Mesodermal cell (in vitro differentiated cells): ENCODE measurements at regions not wholly inside any gene's neighbourhood (a gene's known extent, or its start where the extent isn't known, plus 50 kb on each side); places are given as distances from the start of the nearest gene placed in this dataset.
"Not testable (repeated sequence)": the region's sequence is repeated elsewhere in the genome, so short reads cannot be mapped to it uniquely, and the experiment has no call there.

Experiments used
- H3K27ac ChIP-seq: 2 replicates; pipeline ENCODE4 v1.7.0; 2013; ENCODE audit warnings: mild to moderate bottlenecking, low read depth, low read length, moderate library complexity; ENCODE audit not compliant: severe bottlenecking
- H3K36me3 ChIP-seq: 2 replicates; pipeline ENCODE4 v1.7.1; 2013; ENCODE audit warnings: mild to moderate bottlenecking, low read length, moderate library complexity; ENCODE audit not compliant: control insufficient read depth, insufficient read depth
- H3K4me1 ChIP-seq: one replicate; pipeline ENCODE4 v1.7.1; 2013; ENCODE audit warnings: mild to moderate bottlenecking, low read length; ENCODE audit not compliant: insufficient read depth, control insufficient read depth, poor library complexity, severe bottlenecking
- H3K4me3 ChIP-seq: 2 replicates; pipeline ENCODE4 v1.7.0; 2013; ENCODE audit warnings: low read length, control low read depth, mild to moderate bottlenecking; ENCODE audit not compliant: insufficient read depth, poor library complexity, severe bottlenecking; ENCODE audit errors: extremely low read depth
- H3K9me3 ChIP-seq: 2 replicates; pipeline ENCODE4 v1.7.1; 2013; ENCODE audit warnings: mild to moderate bottlenecking, low read length, moderate library complexity; ENCODE audit not compliant: control insufficient read depth
- WGBS, 2 experiments: methylation state at CpG; one replicate each; pipeline ENCODE4 v1.1.5; 2013; ENCODE audit warnings: missing lambda C conversion rate in 2 of 2; ENCODE audit not compliant: insufficient coverage in 2 of 2; 5-methylcytosine and 5-hydroxymethylcytosine counted together

DNA sequence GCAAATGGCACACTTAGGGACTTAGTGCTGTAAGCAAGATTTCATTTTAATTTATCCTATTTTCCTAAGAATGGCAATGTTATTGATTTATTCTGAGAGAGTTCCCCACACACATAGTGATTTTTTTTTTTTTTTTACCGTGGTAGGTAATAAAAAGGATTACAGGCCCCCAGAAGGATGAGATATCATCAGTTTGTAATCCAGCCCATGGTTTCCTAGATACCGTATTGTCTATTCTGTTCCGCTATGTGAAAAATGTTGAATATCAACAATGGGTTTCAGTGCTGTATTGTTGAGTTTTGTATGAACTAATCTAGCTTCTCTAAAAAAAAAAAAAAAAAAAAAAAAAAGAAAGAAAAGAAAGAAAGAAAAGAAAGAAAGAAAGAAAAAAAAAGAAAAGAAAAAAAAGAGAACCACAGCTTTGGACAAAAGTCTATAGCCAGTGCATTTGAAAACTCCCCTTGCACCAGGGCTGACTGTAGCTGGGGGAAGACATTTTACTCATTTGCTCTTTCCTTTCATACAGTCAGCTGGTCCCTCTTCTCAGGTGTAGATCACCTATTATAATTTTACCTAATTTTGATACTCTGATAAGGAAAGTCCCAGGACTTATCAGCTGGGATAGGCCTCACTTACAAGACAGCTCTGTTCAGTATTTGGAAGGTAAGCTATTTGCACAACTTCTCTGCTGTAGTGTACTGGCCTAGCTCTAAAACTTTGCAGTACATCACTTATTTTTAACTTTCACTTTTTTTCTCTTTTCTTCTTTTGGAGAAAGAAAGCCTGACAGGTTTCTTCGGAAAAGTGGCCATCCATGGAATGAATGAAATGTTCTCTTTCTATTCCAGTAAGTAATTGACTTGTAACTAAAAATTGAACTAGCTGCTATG is 101.4 kb upstream of the SOX2 start:
- H3K4me1 ChIP-seq = no peaks in the 10 kb centered on the region
- WGBS, 2 experiments = 100% methylated on average over 1 of the region's 4 CpGs; no CpG with 5 or more reads in 1 of the 2 experiments
- H3K4me3 ChIP-seq = no peak overlapping the region
- no peak overlapping the region for H3K27ac ChIP-seq
- H3K9me3 ChIP-seq = no peaks in the 10 kb centered on the region
- H3K36me3 ChIP-seq = no peaks in the 10 kb centered on the region

DNA sequence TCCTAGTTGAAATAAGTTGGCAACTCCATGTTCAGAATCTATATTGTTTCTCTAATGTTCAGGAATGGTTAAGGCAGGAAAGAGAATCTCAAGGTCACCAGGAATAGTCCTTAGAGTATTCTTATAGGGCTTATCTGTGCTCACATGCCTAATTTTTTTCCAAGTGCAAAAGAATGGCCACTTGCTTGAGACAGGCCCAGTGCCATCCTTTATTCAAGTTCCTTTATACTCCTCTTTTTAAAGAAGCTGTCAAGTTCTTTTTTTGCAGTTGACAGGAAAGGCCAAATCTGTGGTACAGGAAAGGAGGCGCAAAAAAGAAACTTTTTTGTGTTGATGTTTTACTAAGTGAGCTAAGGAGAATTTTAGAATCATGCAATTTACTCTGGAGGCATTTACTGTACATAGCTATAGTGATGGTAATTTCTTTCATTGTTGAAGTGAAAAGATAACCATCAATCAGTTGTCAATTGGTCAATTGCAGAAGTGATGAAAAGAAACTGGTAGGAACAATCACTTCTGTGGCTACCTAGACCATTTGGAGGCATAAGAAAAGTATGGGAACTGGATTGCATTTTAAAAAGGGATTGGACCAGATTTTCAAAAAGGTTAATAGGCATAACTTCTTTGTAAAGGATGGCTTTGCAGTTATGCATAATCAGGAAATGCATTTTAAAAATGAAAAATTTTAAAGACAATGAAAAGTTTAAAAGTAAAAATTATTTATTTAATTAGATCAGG is 102.5 kb upstream of the SOX2 start:
- H3K4me3 ChIP-seq = no peak overlapping the region
- 55% methylated on average over 1 of the region's 1 CpG; no CpG with 5 or more reads in 1 of the 2 experiments for WGBS, 2 experiments
- H3K27ac ChIP-seq = no peak overlapping the region
- no peaks in the 10 kb centered on the region for H3K4me1 ChIP-seq
- no peaks in the 10 kb centered on the region for H3K36me3 ChIP-seq
- H3K9me3 ChIP-seq = no peaks in the 10 kb centered on the region

DNA sequence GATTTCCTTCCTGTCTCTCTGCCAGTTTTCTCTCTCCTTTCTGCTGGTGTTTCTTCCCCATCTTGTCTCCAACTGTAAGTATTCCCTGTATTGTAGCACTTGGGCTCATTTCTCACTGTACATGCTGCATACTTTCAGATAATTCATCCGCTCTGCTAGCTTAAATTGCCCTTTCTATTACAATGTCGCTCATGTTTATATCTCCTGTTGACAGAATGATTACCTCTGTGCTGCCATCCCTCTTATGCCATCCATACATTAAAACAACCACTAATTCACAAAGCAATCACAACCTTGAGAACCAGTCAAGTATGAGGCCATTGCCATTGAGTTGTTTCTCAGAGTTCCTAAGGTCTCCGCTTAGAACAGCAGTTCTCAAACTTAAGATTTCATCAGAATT is 107.5 kb upstream of the SOX2 start:
- no peak overlapping the region for H3K27ac ChIP-seq
- WGBS, 2 experiments = 91 to 98% methylated on average over 3 of the region's 3 CpGs

GRCh38 chr3:181596126-181596525 is 115.6 kb upstream of the SOX2 start:
- Histone ChIP-seq H3K4me1 (no peaks in the 10 kb centered on the region), H3K9me3 (no peaks in the 10 kb centered on the region), H3K36me3 (no peaks in the 10 kb centered on the region), H3K27ac (no peak overlapping the region), H3K4me3 (no peak overlapping the region)

More for the DNA sequence above, 107.5 kb upstream of the SOX2 start:
- no peaks in the 10 kb centered on the region for H3K4me1 ChIP-seq
- H3K36me3 ChIP-seq = no peaks in the 10 kb centered on the region
- H3K4me3 ChIP-seq = no peak overlapping the region
- no peaks in the 10 kb centered on the region for H3K9me3 ChIP-seq

DNA sequence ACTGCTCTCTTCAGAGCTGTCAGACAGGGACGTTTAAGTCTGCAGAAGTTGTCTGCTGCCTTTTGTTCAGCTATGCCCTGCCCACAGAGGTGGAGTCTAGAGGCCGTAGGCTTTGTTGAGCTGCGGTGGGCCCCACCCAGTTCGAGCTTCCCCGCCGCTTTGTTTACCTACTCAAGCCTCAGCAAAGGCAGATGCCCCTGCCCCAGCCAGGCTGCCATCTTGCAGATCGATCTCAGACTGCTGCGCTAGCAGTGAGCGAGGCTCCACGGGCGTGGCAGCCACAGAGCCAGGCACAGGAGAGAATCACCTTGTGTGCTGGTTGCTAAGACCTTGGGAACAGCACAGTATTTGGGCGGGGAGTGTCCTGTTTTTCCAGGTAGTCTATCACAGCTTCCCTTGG is 120.8 kb upstream of the SOX2 start:
- H3K4me3 ChIP-seq, H3K27ac ChIP-seq, H3K9me3 ChIP-seq, H3K36me3 ChIP-seq, H3K4me1 ChIP-seq: not testable (repeated sequence)
- WGBS, 2 experiments = 85 to 94% methylated on average over 11 of the region's 12 CpGs

DNA sequence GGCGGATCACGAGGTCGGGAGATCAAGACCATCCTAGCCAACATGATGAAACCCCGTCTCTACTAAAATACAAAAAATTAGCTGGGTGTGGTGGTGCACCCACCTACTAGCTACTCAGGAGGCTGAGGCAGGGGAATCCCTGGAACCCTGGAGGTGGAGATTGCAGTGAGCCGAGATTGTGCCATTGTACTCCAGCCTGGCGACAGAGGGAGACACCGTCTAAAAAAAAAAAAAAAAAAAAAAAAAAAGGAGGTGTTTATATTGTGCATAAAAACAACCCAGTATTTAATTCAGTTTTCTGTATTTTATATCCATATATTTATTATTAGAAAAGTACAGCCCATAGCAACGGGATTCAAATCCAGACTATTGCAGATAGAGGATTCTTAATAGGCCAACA is 129.1 kb upstream of the SOX2 start:
- H3K9me3 ChIP-seq = no peaks in the 10 kb centered on the region

DNA sequence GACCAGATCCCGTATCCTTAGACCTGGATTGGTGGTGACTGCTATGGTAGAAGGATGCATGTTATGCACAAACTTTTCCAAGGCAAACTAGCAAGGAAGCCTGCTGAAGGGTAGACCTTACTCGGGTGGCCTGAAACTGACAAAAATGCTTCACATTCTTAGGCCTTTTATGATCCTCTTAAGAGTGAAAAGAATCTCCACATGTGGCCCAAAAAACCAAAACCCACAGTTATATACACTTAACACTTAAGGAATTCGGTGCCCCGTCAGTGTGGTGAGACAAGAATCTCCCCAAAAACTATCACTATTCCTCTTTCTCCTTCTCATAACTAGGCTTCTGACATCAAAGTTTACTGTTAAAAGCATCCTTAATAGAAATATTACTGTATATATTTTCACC is 130.1 kb upstream of the SOX2 start:
- Histone ChIP-seq H3K4me3 (no peak overlapping the region), H3K4me1 (no peaks in the 10 kb centered on the region), H3K27ac (no peak overlapping the region), H3K36me3 (no peaks in the 10 kb centered on the region), H3K9me3 (no peaks in the 10 kb centered on the region)
- 50 to 70% methylated on average over 1 to 2 of the region's 4 CpGs for WGBS, 2 experiments

More for the DNA sequence above, 129.1 kb upstream of the SOX2 start:
- H3K27ac ChIP-seq = no peak overlapping the region
- 80 to 100% methylated on average over 1 of the region's 8 CpGs for WGBS, 2 experiments
- H3K36me3 ChIP-seq = no peaks in the 10 kb centered on the region
- no peaks in the 10 kb centered on the region for H3K4me1 ChIP-seq
- no peak overlapping the region for H3K4me3 ChIP-seq

- WGBS, 2 experiments = 70 to 73% methylated on average over 1 of the region's 2 CpGs
- H3K36me3 ChIP-seq = no peaks in the 10 kb centered on the region
- H3K9me3 ChIP-seq = no peaks in the 10 kb centered on the region
- H3K4me1 ChIP-seq = no peaks in the 10 kb centered on the region
- no peak overlapping the region for H3K27ac ChIP-seq
- no peak overlapping the region for H3K4me3 ChIP-seq
Observed at GRCh38 chr3:181578743-181579142, 133.0 kb upstream of the SOX2 start.

GRCh38 chr3:181572432-181572831 is 139.3 kb upstream of the SOX2 start:
- no peak overlapping the region for H3K4me3 ChIP-seq
- 86% methylated on average over 2 of the region's 2 CpGs; no CpG with 5 or more reads in 1 of the 2 experiments for WGBS, 2 experiments
- no peaks in the 10 kb centered on the region for H3K4me1 ChIP-seq
- H3K9me3 ChIP-seq = no peaks in the 10 kb centered on the region
- no peak overlapping the region for H3K27ac ChIP-seq
- no peaks in the 10 kb centered on the region for H3K36me3 ChIP-seq

DNA sequence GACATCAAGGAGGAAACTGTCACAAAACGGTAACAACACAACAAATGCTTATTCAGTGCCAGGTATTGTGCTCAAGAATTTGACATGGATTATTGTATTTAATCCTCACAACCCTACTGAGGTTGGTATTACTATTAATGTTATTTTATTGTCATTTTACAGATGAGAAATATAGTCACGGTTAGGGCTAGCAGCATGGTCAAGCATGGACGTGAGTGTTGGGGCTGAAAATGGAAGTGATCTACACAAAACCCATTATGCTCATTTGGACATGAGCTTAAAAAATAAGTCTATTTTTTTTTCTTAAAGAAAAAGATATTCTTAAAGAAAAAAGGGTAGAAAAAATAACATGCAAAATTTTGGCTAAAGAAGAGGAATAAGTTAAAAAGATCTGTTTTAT is 141.3 kb upstream of the SOX2 start:
- H3K36me3 ChIP-seq = no peaks in the 10 kb centered on the region
- H3K27ac ChIP-seq = no peak overlapping the region
- H3K9me3 ChIP-seq = no peaks in the 10 kb centered on the region
- no CpG with 5 or more reads among the region's 3 CpGs for WGBS, 2 experiments
- H3K4me1 ChIP-seq = no peaks in the 10 kb centered on the region
- no peak overlapping the region for H3K4me3 ChIP-seq
